ENCODE measurements at regions not wholly inside any gene's neighbourhood (a gene's known extent, or its start where the extent isn't known, plus 50 kb on each side); places are given as distances from the start of the nearest gene placed in this dataset.
"Not testable (repeated sequence)": the region's sequence is repeated elsewhere in the genome, so short reads cannot be mapped to it uniquely, and the experiment has no call there.

DNA sequence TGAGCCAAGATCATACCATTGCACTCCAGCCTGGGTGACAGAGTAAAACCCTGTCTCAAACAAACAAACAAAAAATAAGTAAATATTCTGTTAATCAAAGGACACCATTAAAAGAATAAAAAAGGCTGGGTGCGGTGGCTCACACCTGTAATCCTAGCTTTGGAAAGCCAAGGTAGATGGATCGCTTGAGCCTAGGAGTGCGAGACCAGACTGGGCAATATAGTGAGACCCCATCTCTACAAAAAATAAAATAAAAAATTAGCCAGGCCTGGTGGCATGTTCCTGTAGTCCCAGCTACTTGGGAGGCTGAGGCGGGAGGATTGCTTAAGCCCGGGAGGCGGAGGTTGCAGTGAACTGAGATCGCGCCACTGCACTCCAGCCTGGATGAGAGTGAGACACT, 84.1 kb downstream of the GLUL start:
- not testable (repeated sequence) for TF ChIP-seq CTCF (IDR thresholded peaks at IDR 0.05); EP300 (IDR thresholded peaks at IDR 0.05; ENCODE audit: low read depth); POLR2A (IDR thresholded peaks at IDR 0.05); POLR2AphosphoS5 (IDR thresholded peaks at IDR 0.05)
